ENCODE measurements at regions not wholly inside any gene's neighbourhood (a gene's known extent, or its start where the extent isn't known, plus 50 kb on each side); places are given as distances from the start of the nearest gene placed in this dataset.

GRCh38 chrX:95383778-95384177, 1300.9 kb upstream of the DIAPH2 start:
- no peak for TF ChIP-seq CTCF (conservative IDR thresholded peaks at IDR 0.05 in 1 of 2, IDR thresholded peaks at IDR 0.05 in 1 of 2; ENCODE audit: extremely low read depth in 1 of 2, insufficient read depth in 1 of 2, low read depth in 1 of 2, low read length in 2 of 2)
- TF ChIP-seq EZH2 (IDR thresholded peaks at IDR 0.05; ENCODE audit: borderline replicate concordance, low read length), result no peak
